ENCODE measurements at regions not wholly inside any gene's neighbourhood (a gene's known extent, or its start where the extent isn't known, plus 50 kb on each side); places are given as distances from the start of the nearest gene placed in this dataset.

DNA sequence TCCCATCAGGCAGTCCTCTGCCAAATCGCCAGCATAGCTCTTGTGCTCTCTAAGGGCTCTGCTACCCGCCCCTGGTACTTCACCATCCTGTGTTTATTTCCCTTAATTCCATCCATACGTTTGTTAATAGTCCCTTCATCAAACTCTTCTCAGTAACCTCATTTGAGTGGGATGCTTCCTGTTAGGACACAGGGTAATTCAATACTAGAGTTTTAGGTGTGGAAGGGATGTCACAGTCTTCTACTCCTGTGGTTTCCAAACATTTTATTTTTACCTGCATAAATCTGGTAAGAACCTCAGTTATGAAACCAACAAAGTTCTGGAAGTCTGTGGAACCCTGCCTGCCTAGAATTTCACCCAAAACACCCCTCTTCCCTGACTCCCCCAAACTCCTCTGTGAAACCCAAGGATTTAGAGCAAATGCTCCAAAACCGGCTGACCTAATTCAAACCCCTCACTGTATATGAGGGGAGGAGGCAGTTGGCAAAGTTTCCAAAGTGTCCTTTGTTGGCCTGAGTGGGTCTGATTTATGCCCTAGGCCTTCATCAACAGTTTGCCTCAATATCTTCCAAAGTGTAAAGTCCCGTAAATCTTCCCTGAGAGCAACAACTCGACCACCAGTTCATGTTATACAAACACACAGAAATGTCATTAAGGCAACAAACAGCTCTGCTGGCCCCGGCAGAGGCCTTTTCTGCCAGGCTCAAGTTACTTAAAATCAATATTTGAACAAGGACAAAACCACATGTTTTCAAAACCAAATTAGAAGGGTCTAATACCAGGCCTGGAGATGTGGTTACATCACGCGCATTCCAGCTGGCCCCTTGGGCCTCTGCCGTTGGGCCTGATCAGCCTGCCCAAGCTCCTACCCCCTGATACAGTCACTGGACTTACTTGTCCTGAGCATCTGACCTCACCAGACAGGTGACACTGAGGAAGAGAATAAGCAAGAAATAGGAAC, 82.4 kb upstream of the FGGY start:
- TF ChIP-seq, protein P1, sequence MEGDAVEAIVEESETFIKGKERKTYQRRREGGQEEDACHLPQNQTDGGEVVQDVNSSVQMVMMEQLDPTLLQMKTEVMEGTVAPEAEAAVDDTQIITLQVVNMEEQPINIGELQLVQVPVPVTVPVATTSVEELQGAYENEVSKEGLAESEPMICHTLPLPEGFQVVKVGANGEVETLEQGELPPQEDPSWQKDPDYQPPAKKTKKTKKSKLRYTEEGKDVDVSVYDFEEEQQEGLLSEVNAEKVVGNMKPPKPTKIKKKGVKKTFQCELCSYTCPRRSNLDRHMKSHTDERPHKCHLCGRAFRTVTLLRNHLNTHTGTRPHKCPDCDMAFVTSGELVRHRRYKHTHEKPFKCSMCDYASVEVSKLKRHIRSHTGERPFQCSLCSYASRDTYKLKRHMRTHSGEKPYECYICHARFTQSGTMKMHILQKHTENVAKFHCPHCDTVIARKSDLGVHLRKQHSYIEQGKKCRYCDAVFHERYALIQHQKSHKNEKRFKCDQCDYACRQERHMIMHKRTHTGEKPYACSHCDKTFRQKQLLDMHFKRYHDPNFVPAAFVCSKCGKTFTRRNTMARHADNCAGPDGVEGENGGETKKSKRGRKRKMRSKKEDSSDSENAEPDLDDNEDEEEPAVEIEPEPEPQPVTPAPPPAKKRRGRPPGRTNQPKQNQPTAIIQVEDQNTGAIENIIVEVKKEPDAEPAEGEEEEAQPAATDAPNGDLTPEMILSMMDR (IDR thresholded peaks at IDR 0.05): no peak
- no peak for TF ChIP-seq POLR2A (IDR thresholded peaks at IDR 0.05)
